Hematopoietic multipotent progenitor cell treated with erythropoietin and hydrocortisone succinate and interleukin-3 and kit ligand, for 4 days (in vitro differentiated cells): ENCODE measurements at regions not wholly inside any gene's neighbourhood (a gene's known extent, or its start where the extent isn't known, plus 50 kb on each side); places are given as distances from the start of the nearest gene placed in this dataset.
"Not testable (repeated sequence)": the region's sequence is repeated elsewhere in the genome, so short reads cannot be mapped to it uniquely, and the experiment has no call there.

Experiments used
- DNase-seq: peaks from one replicate; pipeline ENCODE4 v3.0.0-alpha.2; 2015

- DNase-seq = no peak
Observed at GRCh38 chr10:3881622-3882021, 96.6 kb upstream of the KLF6 start.

- no peak for DNase-seq
Observed at GRCh38 chr10:3879073-3879472, 94.1 kb upstream of the KLF6 start.

- peak; percentile 22 for DNase-seq
Observed at GRCh38 chr10:3877211-3878000, 92.4 kb upstream of the KLF6 start.

- DNase-seq = no peak
Observed at GRCh38 chr10:3876350-3876962, 91.4 kb upstream of the KLF6 start.

GRCh38 chr10:3875842-3876235 lies 90.8 kb upstream of the KLF6 start:
- DNase-seq = no peak

- no peak for DNase-seq
Observed at GRCh38 chr10:3874990-3875841, 90.2 kb upstream of the KLF6 start.

- DNase-seq = not testable (repeated sequence)
Observed at GRCh38 chr10:3874610-3874989, 89.6 kb upstream of the KLF6 start.

GRCh38 chr10:3873728-3874461 lies 88.9 kb upstream of the KLF6 start:
- DNase-seq = peak; percentile 94

- no peak for DNase-seq
Observed at GRCh38 chr10:3872712-3873329, 87.8 kb upstream of the KLF6 start.

- DNase-seq = no peak
Observed at GRCh38 chr10:3871424-3871996, 86.5 kb upstream of the KLF6 start.

GRCh38 chr10:3869036-3869435 lies 84.0 kb upstream of the KLF6 start:
- DNase-seq = no peak

- no peak for DNase-seq
Observed at GRCh38 chr10:3868271-3868664, 83.3 kb upstream of the KLF6 start.

- no peak for DNase-seq
Observed at GRCh38 chr10:3867454-3868270, 82.7 kb upstream of the KLF6 start.

GRCh38 chr10:3866332-3866731 lies 81.3 kb upstream of the KLF6 start:
- no peak for DNase-seq

GRCh38 chr10:3865565-3865964 lies 80.6 kb upstream of the KLF6 start:
- no peak for DNase-seq

- DNase-seq = no peak
Observed at GRCh38 chr10:3861795-3862194, 76.8 kb upstream of the KLF6 start.

- DNase-seq = no peak
Observed at GRCh38 chr10:3858051-3858845, 73.2 kb upstream of the KLF6 start.

GRCh38 chr10:3857318-3857717 lies 72.3 kb upstream of the KLF6 start:
- no peak for DNase-seq

- DNase-seq = no peak
Observed at GRCh38 chr10:3856593-3856992, 71.6 kb upstream of the KLF6 start.

- DNase-seq = no peak
Observed at GRCh38 chr10:3853547-3854303, 68.7 kb upstream of the KLF6 start.
